Activated CD4-positive, alpha-beta T cell treated with anti-CD3 and anti-CD28 coated beads, Interleukin-2, amount 50 U/mL, for 4 hours (primary cell): ENCODE measurements at regions not wholly inside any gene's neighbourhood (a gene's known extent, or its start where the extent isn't known, plus 50 kb on each side); places are given as distances from the start of the nearest gene placed in this dataset.

Experiments
- DNase-seq, 2 experiments: peaks; one replicate each; pipeline ENCODE4 v3.0.0-alpha.2; 2020

GRCh38 chr2:30048636-30049175 is 98.1 kb upstream of the YPEL5 start:
- DNase-seq = no peak

DNA sequence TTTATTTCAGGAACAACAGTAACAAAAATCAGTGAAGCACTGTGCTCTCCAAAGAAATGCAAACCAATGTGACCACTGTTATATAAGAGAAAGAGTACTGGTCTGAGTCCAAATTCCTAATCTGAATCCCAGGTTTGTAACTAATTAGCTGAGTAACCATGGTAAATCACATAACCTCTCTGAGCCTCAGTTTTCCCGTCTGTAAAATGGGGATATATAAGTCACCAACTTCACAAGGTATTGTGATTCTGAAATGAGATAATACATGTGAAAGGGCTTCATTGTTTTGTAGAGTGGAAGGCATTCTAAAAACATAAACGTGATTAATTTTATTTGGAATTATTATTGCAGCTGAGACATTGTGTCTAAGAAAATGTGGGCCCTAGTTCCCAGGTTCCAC is 91.3 kb upstream of the YPEL5 start:
- DNase-seq = no peak

DNA sequence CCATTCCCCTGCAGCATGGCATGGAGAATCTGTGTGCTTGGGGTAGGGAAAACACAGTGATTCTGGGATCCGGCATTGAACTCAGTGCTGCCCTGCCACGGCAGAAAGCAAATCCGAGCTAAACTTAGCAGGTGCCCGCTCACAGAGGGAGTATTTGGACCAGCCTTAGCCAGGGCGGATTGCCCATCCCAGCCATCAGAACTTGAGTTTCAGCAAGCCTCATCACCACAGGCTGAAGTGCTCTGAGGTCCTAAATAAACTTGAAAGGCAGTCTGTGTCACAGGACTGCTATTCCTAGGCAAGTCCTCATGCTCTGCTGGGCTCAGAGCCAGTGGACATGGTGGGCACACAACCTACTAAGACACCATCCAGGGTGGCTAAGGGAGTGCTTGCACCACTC is 86.2 kb upstream of the YPEL5 start:
- no peak for DNase-seq

DNA sequence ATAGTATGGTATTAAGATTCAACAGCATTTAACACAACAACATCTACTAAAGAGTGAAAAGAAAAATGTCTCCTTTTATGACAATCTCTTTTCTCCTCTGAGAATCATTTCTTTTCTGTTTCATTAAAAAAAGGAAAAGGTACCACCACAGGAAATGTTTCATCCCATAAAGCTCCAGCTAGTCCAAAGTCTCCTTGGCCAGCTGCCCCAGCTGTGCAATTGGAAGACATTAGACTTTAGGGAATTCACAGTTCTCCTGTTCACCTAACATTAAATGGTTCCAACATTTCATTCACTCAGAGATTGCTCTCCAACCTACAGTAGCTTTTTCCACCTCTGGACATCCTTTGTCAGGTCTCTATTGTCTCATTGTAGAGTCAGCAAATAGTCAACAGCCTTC is 78.7 kb upstream of the YPEL5 start:
- DNase-seq = no peak

GRCh38 chr2:30072250-30072842 is 74.5 kb upstream of the YPEL5 start:
- DNase-seq = peak; percentile 23 to 37

GRCh38 chr2:30073523-30073922 is 73.3 kb upstream of the YPEL5 start:
- DNase-seq = no peak

DNA sequence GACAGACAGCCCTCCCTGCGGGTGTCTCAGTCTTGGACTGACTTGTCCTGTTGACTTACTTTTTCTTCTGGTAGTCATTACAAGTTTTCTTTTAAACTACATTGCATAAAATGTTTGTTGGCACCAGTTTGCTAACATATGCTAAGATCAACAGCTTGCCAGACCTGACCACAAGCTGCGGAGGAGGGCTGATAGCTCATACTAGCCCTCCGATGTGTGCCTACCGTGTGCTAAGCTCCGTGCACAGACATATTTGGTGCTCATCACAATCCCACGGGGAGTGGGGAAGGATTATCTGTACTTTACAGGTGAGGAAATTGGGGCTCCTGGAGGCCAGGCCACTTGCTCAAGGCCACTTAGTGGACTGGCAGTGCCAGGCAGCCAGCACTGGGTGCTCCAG is 72.8 kb upstream of the YPEL5 start:
- DNase-seq = no peak

GRCh38 chr2:30078521-30078920 is 68.3 kb upstream of the YPEL5 start:
- DNase-seq = no peak

GRCh38 chr2:30084915-30085314 is 61.9 kb upstream of the YPEL5 start:
- no peak for DNase-seq

GRCh38 chr2:30089171-30089570 is 57.6 kb upstream of the YPEL5 start:
- DNase-seq = no peak

GRCh38 chr2:30095402-30095801 is 51.4 kb upstream of the YPEL5 start:
- no peak for DNase-seq

GRCh38 chr2:30096451-30096850 is 50.4 kb upstream of the YPEL5 start:
- no peak for DNase-seq
